ENCODE measurements at regions not wholly inside any gene's neighbourhood (a gene's known extent, or its start where the extent isn't known, plus 50 kb on each side); places are given as distances from the start of the nearest gene placed in this dataset.
"Not testable (repeated sequence)": the region's sequence is repeated elsewhere in the genome, so short reads cannot be mapped to it uniquely, and the experiment has no call there.

- DNase-seq (ENCODE audit: low read depth in 2 of 2) = no peak
Observed at GRCh38 chr17:36695082-36695481, 93.7 kb downstream of the MRM1 start.

- not testable (repeated sequence) for DNase-seq (ENCODE audit: low read depth in 2 of 2)
Observed at GRCh38 chr17:36695710-36696109, 94.3 kb downstream of the MRM1 start.

GRCh38 chr17:36696805-36697204 is 95.4 kb downstream of the MRM1 start:
- no peak for DNase-seq (ENCODE audit: low read depth in 2 of 2)

- no peak for DNase-seq (ENCODE audit: low read depth in 2 of 2)
Observed at GRCh38 chr17:36697903-36698530, 96.6 kb downstream of the MRM1 start.

- DNase-seq (ENCODE audit: low read depth in 2 of 2) = no peak
Observed at GRCh38 chr17:36701429-36702099, 100.2 kb downstream of the MRM1 start.

- DNase-seq (ENCODE audit: low read depth in 2 of 2) = no peak
Observed at GRCh38 chr17:36702636-36703035, 101.3 kb downstream of the MRM1 start.

GRCh38 chr17:36703860-36704266 is 102.5 kb downstream of the MRM1 start:
- no peak for DNase-seq (ENCODE audit: low read depth in 2 of 2)

- DNase-seq (ENCODE audit: low read depth in 2 of 2) = no peak
Observed at GRCh38 chr17:36705283-36705795, 104.0 kb downstream of the MRM1 start.

- no peak for DNase-seq (ENCODE audit: low read depth in 2 of 2)
Observed at GRCh38 chr17:36705874-36706731, 104.7 kb downstream of the MRM1 start.

GRCh38 chr17:36707904-36708303 is 106.5 kb downstream of the MRM1 start:
- DNase-seq (ENCODE audit: low read depth in 2 of 2) = no peak

- DNase-seq (ENCODE audit: low read depth in 2 of 2) = no peak
Observed at GRCh38 chr17:36714789-36715188, 113.4 kb downstream of the MRM1 start.

- no peak for DNase-seq (ENCODE audit: low read depth in 2 of 2)
Observed at GRCh38 chr17:36715951-36716350, 114.6 kb downstream of the MRM1 start.

GRCh38 chr17:36717088-36717487 is 115.7 kb downstream of the MRM1 start:
- no peak for DNase-seq (ENCODE audit: low read depth in 2 of 2)

- no peak for DNase-seq (ENCODE audit: low read depth in 2 of 2)
Observed at GRCh38 chr17:36720131-36720530, 118.7 kb downstream of the MRM1 start.

- DNase-seq (ENCODE audit: low read depth in 2 of 2) = no peak
Observed at GRCh38 chr17:36721560-36722120, 120.3 kb downstream of the MRM1 start.

GRCh38 chr17:36722121-36722902 is 120.9 kb downstream of the MRM1 start:
- DNase-seq (ENCODE audit: low read depth in 2 of 2) = peak; percentile 45 to 77

- DNase-seq (ENCODE audit: low read depth in 2 of 2) = no peak
Observed at GRCh38 chr17:36722903-36723263, 121.5 kb downstream of the MRM1 start.

GRCh38 chr17:36723459-36724025 is 122.2 kb downstream of the MRM1 start:
- DNase-seq (ENCODE audit: low read depth in 2 of 2) = no peak

- DNase-seq (ENCODE audit: low read depth in 2 of 2) = no peak
Observed at GRCh38 chr17:36726199-36726598, 124.8 kb downstream of the MRM1 start.

GRCh38 chr17:36727052-36727451 is 125.7 kb downstream of the MRM1 start:
- DNase-seq (ENCODE audit: low read depth in 2 of 2) = no peak

- DNase-seq (ENCODE audit: low read depth in 2 of 2) = no peak
Observed at GRCh38 chr17:36727577-36727976, 126.2 kb downstream of the MRM1 start.

Measured in stimulated activated CD8-positive, alpha-beta memory T cell treated with anti-CD3 and anti-CD28 coated beads, Interleukin-7, amount 100 ng/mL, for 4 hours (primary cell).